HepG2 (cell line): ENCODE measurements at regions not wholly inside any gene's neighbourhood (a gene's known extent, or its start where the extent isn't known, plus 50 kb on each side); places are given as distances from the start of the nearest gene placed in this dataset.

Experiments
- ATAC-seq: fragments of 200-7000 bp; cut with Tn5 transposase; 3 replicates; pipeline ENCODE4 v1.9.1; 2020; ENCODE audit warnings: mild to moderate bottlenecking, moderate library complexity
- BruUV-seq: library from RNA; stranded (reverse); fragments of 400-500 nt; replicated peaks from 2 replicates; lab custom pipeline; 2021; lab: Mats Ljungman, UMichigan
- CTCF ChIA-PET: fragments of 300-600 bp; formaldehyde crosslinking; extraction: SDS; loops from one replicate; lab custom pipeline; 2021; ENCODE audit warnings: low total read pairs, inconsistent platforms, low intra/inter-chr PET ratio; lab: Yijun Ruan, JAX
- POLR2A ChIA-PET: fragments of 350-600 bp; sonication (Branson Sonifier 250); formaldehyde crosslinking; loops from one replicate; lab custom pipeline; 2020; ENCODE audit warnings: antibody characterized with exemption, inconsistent platforms; lab: Yijun Ruan, JAX
- DNase-seq: peaks from one replicate; pipeline ENCODE4 v3.0.0-alpha.2; 2015; ENCODE audit warnings: low spot score
- FAIRE-seq: peaks from 3 replicates; lab custom pipeline; 2011; peaks lifted over from hg19 to GRCh38; lab: Jason Lieb, UNC
- H2AFZ ChIP-seq: one replicate; pipeline ENCODE4 v1.6.1; 2011; ENCODE audit warnings: low read length, inconsistent platforms
- H3K27ac ChIP-seq: fragments of 300-600 bp; 3 replicates; pipeline ENCODE4 v1.8.0; 2011; ENCODE audit warnings: mixed run types, mild to moderate bottlenecking, mixed read lengths, low read length, inconsistent platforms; ENCODE audit not compliant: insufficient read depth; ENCODE audit errors: extremely low read length
- H3K27me3 ChIP-seq, 2 experiments: fragments of 200-600 bp in 1 of 2; 2 replicates in 1 of 2; 3 replicates in 1 of 2; pipeline versions ENCODE4 v1.6.0 to v1.8.0; 2011; ENCODE audit warnings: low read length in 2 of 2, mild to moderate bottlenecking in 2 of 2, moderate library complexity in 2 of 2, inconsistent platforms in 1 of 2; ENCODE audit not compliant: insufficient read depth in 2 of 2, control insufficient read depth in 1 of 2
- H3K36me3 ChIP-seq, 2 experiments: fragments of 200-600 bp in 1 of 2; replicated peaks in 1 of 2; 2 replicates in 1 of 2; 3 replicates in 1 of 2; pipeline versions ENCODE4 v1.5.1 to v1.8.0; 2011; ENCODE audit warnings: low read length in 2 of 2, inconsistent platforms in 1 of 2; ENCODE audit not compliant: insufficient read depth in 2 of 2, control insufficient read depth in 1 of 2
- H3K4me1 ChIP-seq: 2 replicates; pipeline ENCODE4 v1.5.1; 2012; ENCODE audit warnings: low read length, inconsistent platforms; ENCODE audit not compliant: insufficient read depth
- H3K4me2 ChIP-seq: 2 replicates; pipeline ENCODE4 v1.6.0; 2011; ENCODE audit warnings: low read depth, low read length, inconsistent platforms
- H3K4me3 ChIP-seq, 3 experiments: fragments of 200-600 bp in 1 of 3; sonication (generic), shearing (Covaris generic) in 1 of 3; replicated peaks in 1 of 3; 2 replicates each; pipeline ENCODE4 v1.5.1; 2011 to 2016; ENCODE audit warnings: low read length in 3 of 3, inconsistent platforms in 2 of 3, low read depth in 2 of 3, mild to moderate bottlenecking in 2 of 3, control low read depth in 1 of 3, mixed read lengths in 1 of 3; ENCODE audit not compliant: insufficient read depth in 1 of 3
- H3K79me2 ChIP-seq: one replicate; pipeline ENCODE4 v1.6.1; 2011; ENCODE audit warnings: low read length, inconsistent platforms; ENCODE audit not compliant: insufficient read depth
- H3K9ac ChIP-seq: 2 replicates; pipeline ENCODE4 v1.6.0; 2011; ENCODE audit warnings: mild to moderate bottlenecking, low read depth, low read length, inconsistent platforms; ENCODE audit not compliant: insufficient read depth
- H3K9me3 ChIP-seq: 2 replicates; pipeline ENCODE4 v1.5.1; 2012; ENCODE audit warnings: mild to moderate bottlenecking, low read length
- H4K20me1 ChIP-seq: 2 replicates; pipeline ENCODE4 v1.6.0; 2011; ENCODE audit warnings: inconsistent platforms, mild to moderate bottlenecking, low read length, moderate library complexity; ENCODE audit not compliant: insufficient read depth
- FOXM1 ChIP-seq: sonication (generic); formaldehyde crosslinking; IDR thresholded peaks from 2 replicates; pipeline ENCODE4 v1.5.0; 2020; ENCODE audit warnings: missing genetic modification reagents
- HMGA1 ChIP-seq: sonication (generic); formaldehyde crosslinking; conservative IDR thresholded peaks from 2 replicates; pipeline ENCODE4 v1.4.0; 2020; ENCODE audit warnings: missing genetic modification reagents
- RXRA ChIP-seq: sonication (generic); formaldehyde crosslinking; IDR thresholded peaks from 2 replicates; pipeline ENCODE4 v1.5.1; 2020; ENCODE audit warnings: missing genetic modification reagents
- TBX2 ChIP-seq: sonication (generic); formaldehyde crosslinking; IDR thresholded peaks from 2 replicates; pipeline ENCODE4 v1.5.0; 2020; ENCODE audit warnings: missing genetic modification reagents, mild to moderate bottlenecking, borderline replicate concordance
- TEAD2 ChIP-seq: sonication (generic); formaldehyde crosslinking; IDR thresholded peaks from 2 replicates; pipeline ENCODE4 v1.9.0; 2021; ENCODE audit warnings: missing genetic modification reagents
- ZBTB49 ChIP-seq: sonication (generic); formaldehyde crosslinking; IDR thresholded peaks from 2 replicates; pipeline ENCODE4 v1.4.0; 2020; ENCODE audit warnings: missing genetic modification reagents, borderline replicate concordance
- WGBS: methylation state at CpG from one replicate; pipeline ENCODE4 v1.1.6; 2017; ENCODE audit warnings: low lambda C conversion rate; 5-methylcytosine and 5-hydroxymethylcytosine counted together
- in situ Hi-C: cut with HindIII; loops from 2 replicates; pipeline ENCODE4 v1.10.0; 2017; ENCODE audit warnings: low pct_unique_long_range_greater_than_20kb; ENCODE audit not compliant: extremely low pct_ligation_motif_present
- intact Hi-C: fragments of 100-400 bp; cut with micrococcal nuclease; formaldehyde crosslinking; loops from one replicate; pipeline ENCODE4 v1.10.0; 2022; ENCODE audit not compliant: unreplicated experiment

GRCh38 chr4:95742179-95742578 lies 97.7 kb upstream of the PDHA2 start:
- no peak overlapping the region for H3K9ac ChIP-seq
- CTCF ChIA-PET = no interaction called here
- in situ Hi-C loops (no loop called here), intact Hi-C loops (no loop called here)
- H3K9me3 ChIP-seq = peaks cover 74% of the 10 kb centered on the region
- H3K36me3 ChIP-seq = no peaks in the 10 kb centered on the region
- H4K20me1 ChIP-seq = no peaks in the 10 kb centered on the region
- H3K27me3 ChIP-seq = no peaks in the 10 kb centered on the region
- POLR2A ChIA-PET = no interaction called here
- ATAC-seq = no peak
- FAIRE-seq = no peak
- H3K27ac ChIP-seq = no peak overlapping the region
- TF ChIP-seq TEAD2 (CRISPR knock-in tag) = no peak
- TF ChIP-seq TBX2 (CRISPR knock-in tag) = no peak
- TF ChIP-seq RXRA (CRISPR knock-in tag) = no peak
- TF ChIP-seq ZBTB49 = no peak
- TF ChIP-seq, all 625 proteins: peak for 0
- H2AFZ ChIP-seq = no peak overlapping the region
- DNase-seq = no peak
- H3K79me2 ChIP-seq = no peaks in the 10 kb centered on the region
- BruUV-seq = no TSS peak
- H3K4me1 ChIP-seq = no peaks in the 10 kb centered on the region
- no peak overlapping the region for H3K4me3 ChIP-seq
- no peak overlapping the region for H3K4me2 ChIP-seq
- WGBS = 0% methylated on average over 1 of the region's 1 CpG

- no TSS peak for BruUV-seq
- Histone ChIP-seq H3K79me2 (no peaks in the 10 kb centered on the region), H3K27me3 (no peaks in the 10 kb centered on the region)
- POLR2A ChIA-PET = no interaction called here
- intact Hi-C loops = no loop called here
- in situ Hi-C loops = no loop called here
- TF ChIP-seq FOXM1 (CRISPR knock-in tag) (no peak), HMGA1 (CRISPR knock-in tag) (no peak)
- TF ChIP-seq, all 625 proteins: peak for 0
- H3K4me2 ChIP-seq = no peak overlapping the region
- H3K4me3 ChIP-seq = no peak overlapping the region
- no peak for DNase-seq
- no peak overlapping the region for H3K9ac ChIP-seq
- H3K36me3 ChIP-seq = no peaks in the 10 kb centered on the region
- no peak for ATAC-seq
- CTCF ChIA-PET = no interaction called here
- no peaks in the 10 kb centered on the region for H4K20me1 ChIP-seq
- no peak for FAIRE-seq
- no peak overlapping the region for H2AFZ ChIP-seq
- no peak overlapping the region for H3K27ac ChIP-seq
- peaks cover 18% of the 10 kb centered on the region for H3K9me3 ChIP-seq
- H3K4me1 ChIP-seq = no peaks in the 10 kb centered on the region
Observed at GRCh38 chr4:95732061-95732460, 107.8 kb upstream of the PDHA2 start.
